Panc1 (cell line): ENCODE measurements at regions not wholly inside any gene's neighbourhood (a gene's known extent, or its start where the extent isn't known, plus 50 kb on each side); places are given as distances from the start of the nearest gene placed in this dataset.

Source experiments
- ATAC-seq: fragments of 200-7000 bp; cut with Tn5 transposase; 2 replicates; pipeline ENCODE4 v1.9.1; 2020; ENCODE audit warnings: mild to moderate bottlenecking, moderate library complexity
- BruUV-seq: library from RNA; stranded (reverse); fragments of 400-500 nt; replicated peaks from 2 replicates; lab custom pipeline; 2021; lab: Mats Ljungman, UMichigan
- CTCF ChIA-PET: fragments of 300-600 bp; sonication (Branson Sonifier 250); formaldehyde crosslinking; loops from one replicate; lab custom pipeline; 2022; ENCODE audit warnings: antibody characterized with exemption; lab: Charles Lee
- POLR2A ChIA-PET: fragments of 300-600 bp; sonication (Branson Sonifier 250); formaldehyde crosslinking; loops from one replicate; lab custom pipeline; 2022; ENCODE audit warnings: antibody characterized with exemption; lab: Charles Lee
- DNase-seq: peaks from one replicate; pipeline ENCODE4 v3.0.0-alpha.2; 2010; ENCODE audit warnings: low read depth, low spot score
- H3K27ac ChIP-seq: 2 replicates; pipeline ENCODE4 v1.5.1; 2011; ENCODE audit warnings: mild to moderate bottlenecking, low read length, inconsistent platforms
- H3K27me3 ChIP-seq: fragments of 200-500 bp; sonication (Bioruptor generic); 2 replicates; pipeline ENCODE4 v1.6.0; 2014; ENCODE audit warnings: low read length, inconsistent platforms; ENCODE audit not compliant: control insufficient read depth, insufficient read depth
- H3K36me3 ChIP-seq: fragments of 200-500 bp; sonication (Bioruptor generic); 2 replicates; pipeline ENCODE4 v1.5.1; 2014; ENCODE audit warnings: inconsistent platforms, mild to moderate bottlenecking, low read length, moderate library complexity; ENCODE audit not compliant: control insufficient read depth, insufficient read depth
- H3K4me1 ChIP-seq: 2 replicates; pipeline ENCODE4 v1.5.1; 2011; ENCODE audit warnings: inconsistent platforms, mild to moderate bottlenecking, low read length, moderate library complexity; ENCODE audit not compliant: control insufficient read depth, insufficient read depth
- H3K4me3 ChIP-seq, 2 experiments: 2 replicates each; pipeline ENCODE4 v1.5.1; 2011 to 2012; ENCODE audit warnings: low read depth in 2 of 2, low read length in 2 of 2, mild to moderate bottlenecking in 2 of 2, inconsistent platforms in 1 of 2, moderate library complexity in 1 of 2
- H3K9me3 ChIP-seq: fragments of 200-500 bp; sonication (Bioruptor generic); 2 replicates; pipeline ENCODE4 v1.5.1; 2014; ENCODE audit warnings: low read depth, mild to moderate bottlenecking, inconsistent platforms, low read length, moderate library complexity; ENCODE audit not compliant: control insufficient read depth, insufficient read depth
- POLR2AphosphoS5 ChIP-seq: IDR thresholded peaks from 2 replicates; pipeline ENCODE4 v1.6.1; 2012; ENCODE audit warnings: mild to moderate bottlenecking, low read depth, low read length, moderate library complexity
- REST ChIP-seq, 2 experiments: IDR thresholded peaks; 2 replicates each; pipeline ENCODE4 v1.6.1; 2011 to 2012; ENCODE audit warnings: low read depth in 2 of 2, control low read depth in 1 of 2, low read length in 1 of 2, mild to moderate bottlenecking in 1 of 2, moderate library complexity in 1 of 2; ENCODE audit not compliant: insufficient read depth in 1 of 2
- SIN3A ChIP-seq: IDR thresholded peaks from 2 replicates; pipeline ENCODE4 v1.6.1; 2012; ENCODE audit warnings: low read depth, mild to moderate bottlenecking, low read length, moderate library complexity, borderline replicate concordance; ENCODE audit not compliant: insufficient read depth
- TCF7L2 ChIP-seq: IDR thresholded peaks from 2 replicates; pipeline ENCODE4 v1.6.1; 2011; ENCODE audit warnings: mild to moderate bottlenecking, low read depth, low read length, inconsistent platforms
- in situ Hi-C: cut with HindIII; loops from 2 replicates; pipeline ENCODE4 v1.10.0; 2016; ENCODE audit warnings: low sequenced_read_pairs, low pct_unique_long_range_greater_than_20kb
- intact Hi-C: fragments of 100-400 bp; cut with micrococcal nuclease; formaldehyde crosslinking; loops from one replicate; pipeline ENCODE4 v1.10.0; 2022; ENCODE audit not compliant: unreplicated experiment
- TF ChIP-seq, protein P1 (sequence below): fragments of 450-650 bp; IDR thresholded peaks from 2 replicates; pipeline ENCODE4 v1.5.1; 2017; ENCODE audit warnings: mild to moderate bottlenecking

DNA sequence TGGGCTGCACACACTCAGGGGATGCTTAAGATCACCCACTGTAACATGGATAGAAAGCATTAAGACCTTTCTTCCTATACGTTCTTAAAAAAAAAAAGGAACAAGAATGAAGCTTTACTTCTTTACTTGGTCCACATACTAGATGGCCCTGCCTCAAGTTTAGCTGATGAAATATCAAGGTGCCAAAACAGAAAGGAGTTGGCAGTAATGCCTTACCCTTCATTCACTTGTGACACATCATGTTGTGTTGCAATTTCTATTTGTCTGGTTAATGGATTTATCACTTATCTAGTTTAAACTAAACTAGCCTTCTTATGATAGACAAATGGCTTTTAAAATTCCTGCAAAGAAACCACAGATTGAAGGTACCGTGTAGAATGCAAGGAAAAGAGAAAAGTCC lies 720.3 kb downstream of the CCSER2 start:
- Histone ChIP-seq H3K9me3 (no peaks in the 10 kb centered on the region), H3K27ac (no peak overlapping the region), H3K4me3 (no peak overlapping the region), H3K36me3 (no peaks in the 10 kb centered on the region), H3K4me1 (no peaks in the 10 kb centered on the region), H3K27me3 (no peaks in the 10 kb centered on the region)
- no peak for DNase-seq
- no TSS peak for BruUV-seq
- TF ChIP-seq, protein P1, sequence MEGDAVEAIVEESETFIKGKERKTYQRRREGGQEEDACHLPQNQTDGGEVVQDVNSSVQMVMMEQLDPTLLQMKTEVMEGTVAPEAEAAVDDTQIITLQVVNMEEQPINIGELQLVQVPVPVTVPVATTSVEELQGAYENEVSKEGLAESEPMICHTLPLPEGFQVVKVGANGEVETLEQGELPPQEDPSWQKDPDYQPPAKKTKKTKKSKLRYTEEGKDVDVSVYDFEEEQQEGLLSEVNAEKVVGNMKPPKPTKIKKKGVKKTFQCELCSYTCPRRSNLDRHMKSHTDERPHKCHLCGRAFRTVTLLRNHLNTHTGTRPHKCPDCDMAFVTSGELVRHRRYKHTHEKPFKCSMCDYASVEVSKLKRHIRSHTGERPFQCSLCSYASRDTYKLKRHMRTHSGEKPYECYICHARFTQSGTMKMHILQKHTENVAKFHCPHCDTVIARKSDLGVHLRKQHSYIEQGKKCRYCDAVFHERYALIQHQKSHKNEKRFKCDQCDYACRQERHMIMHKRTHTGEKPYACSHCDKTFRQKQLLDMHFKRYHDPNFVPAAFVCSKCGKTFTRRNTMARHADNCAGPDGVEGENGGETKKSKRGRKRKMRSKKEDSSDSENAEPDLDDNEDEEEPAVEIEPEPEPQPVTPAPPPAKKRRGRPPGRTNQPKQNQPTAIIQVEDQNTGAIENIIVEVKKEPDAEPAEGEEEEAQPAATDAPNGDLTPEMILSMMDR = no peak
- no peak for TF ChIP-seq REST (IDR thresholded peaks at IDR 0.05; ENCODE audit: insufficient read depth in 1 of 2, low read depth in 2 of 2, low read length in 1 of 2)
- in situ Hi-C loops = no loop called here
- CTCF ChIA-PET = no interaction called here
- intact Hi-C loops = no loop called here
- POLR2A ChIA-PET = no interaction called here
- ATAC-seq = no peak

- TF ChIP-seq POLR2AphosphoS5 = no peak
- BruUV-seq = no TSS peak
- no peak for DNase-seq
- Histone ChIP-seq H3K36me3 (no peaks in the 10 kb centered on the region), H3K4me1 (no peaks in the 10 kb centered on the region), H3K9me3 (peaks cover 4% of the 10 kb centered on the region; the same call in 1 of the 2 replicates), H3K27me3 (no peaks in the 10 kb centered on the region), H3K27ac (no peak overlapping the region), H3K4me3 (no peak overlapping the region)
- POLR2A ChIA-PET = no interaction called here
- CTCF ChIA-PET = no interaction called here
- no peak for ATAC-seq
- in situ Hi-C loops = no loop called here
- intact Hi-C loops = no loop called here
These were observed 732.6 kb downstream of the CCSER2 start for GRCh38 chr10:85060944-85061343.

GRCh38 chr10:85061401-85061800 lies 733.0 kb downstream of the CCSER2 start:
- intact Hi-C loops (no loop called here), in situ Hi-C loops (no loop called here)
- no TSS peak for BruUV-seq
- Histone ChIP-seq H3K27me3 (no peaks in the 10 kb centered on the region), H3K4me3 (no peak overlapping the region), H3K4me1 (no peaks in the 10 kb centered on the region), H3K9me3 (0 out of 2 replicates have a peak, but pooled peaks cover 4% of the 10 kb centered on the region), H3K27ac (no peak overlapping the region), H3K36me3 (no peaks in the 10 kb centered on the region)
- ChIA-PET CTCF (no interaction called here), POLR2A (no interaction called here)
- no peak for TF ChIP-seq SIN3A
- no peak for TF ChIP-seq TCF7L2
- no peak for ATAC-seq
- DNase-seq = no peak
